RPMI8226 (cell line): ENCODE measurements at regions not wholly inside any gene's neighbourhood (a gene's known extent, or its start where the extent isn't known, plus 50 kb on each side); places are given as distances from the start of the nearest gene placed in this dataset.

Experiments used
- DNase-seq: peaks from one replicate; pipeline ENCODE4 v3.0.0-alpha.2; 2015

- no peak for DNase-seq
Observed at GRCh38 chr15:87345961-87346360, 910.6 kb downstream of the NTRK3 start.

DNA sequence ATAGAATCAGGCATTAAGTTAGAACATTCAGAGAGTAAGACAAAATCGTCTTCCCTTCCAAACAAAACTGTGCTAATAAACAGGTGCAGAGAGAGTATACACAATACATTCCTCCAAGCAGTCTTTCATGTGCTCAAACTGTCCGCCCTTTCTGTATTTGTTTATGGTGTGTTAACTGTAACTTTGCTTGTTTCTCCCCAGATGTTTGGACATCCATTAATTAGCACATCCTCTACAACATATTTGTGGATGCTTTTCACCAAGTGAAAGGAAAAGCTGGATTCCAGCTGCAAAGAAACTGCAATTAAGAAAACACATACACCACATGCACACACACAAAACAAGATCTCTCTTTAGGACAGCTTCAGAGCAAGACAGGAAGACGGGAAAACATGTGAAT, 912.6 kb downstream of the NTRK3 start:
- no peak for DNase-seq

DNA sequence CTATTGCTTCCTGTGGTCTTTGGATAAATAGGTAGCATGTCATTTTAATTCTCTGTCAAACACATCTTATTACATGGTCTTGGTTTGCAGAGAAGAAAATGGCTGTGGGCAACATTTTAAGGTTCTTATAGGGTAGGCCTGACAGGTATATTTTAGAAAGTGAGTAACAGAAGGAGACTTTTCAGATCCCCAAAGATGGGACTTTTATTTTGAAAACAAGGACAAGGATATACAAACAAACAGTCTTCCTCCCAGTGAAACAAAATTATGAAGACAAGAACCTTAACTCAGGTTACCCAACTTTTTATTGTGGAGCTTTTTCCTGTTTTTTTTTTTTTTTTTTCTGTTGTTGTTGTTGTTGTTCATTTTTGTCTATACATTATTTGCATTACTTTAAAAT, 916.2 kb downstream of the NTRK3 start:
- DNase-seq: no peak

- DNase-seq: no peak
Observed at GRCh38 chr15:87326269-87326668, 930.3 kb downstream of the NTRK3 start.

DNA sequence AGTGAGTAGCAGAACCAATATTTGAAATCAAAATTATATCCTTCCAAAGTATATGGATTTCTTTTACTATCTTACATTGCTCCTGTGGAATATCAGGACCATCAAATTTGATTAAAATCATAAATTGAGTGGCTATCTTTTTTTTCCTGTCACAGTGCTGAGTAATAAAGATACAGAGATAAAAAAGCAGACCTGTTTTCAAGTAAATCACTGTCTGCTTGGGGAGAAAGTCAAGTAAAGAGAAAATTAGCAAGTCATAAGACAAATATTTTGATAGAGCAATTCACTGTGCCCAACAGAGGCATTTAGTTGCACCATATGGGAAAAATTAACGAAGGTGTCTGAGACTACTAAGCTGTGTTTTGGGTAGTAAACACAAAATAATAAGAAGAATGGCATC, 933.7 kb downstream of the NTRK3 start:
- no peak for DNase-seq

- no peak for DNase-seq
Observed at GRCh38 chr15:87322265-87322664, 934.3 kb downstream of the NTRK3 start.

GRCh38 chr15:87317900-87318299, 938.6 kb downstream of the NTRK3 start:
- no peak for DNase-seq

GRCh38 chr15:87312221-87312620, 944.3 kb downstream of the NTRK3 start:
- no peak for DNase-seq

DNA sequence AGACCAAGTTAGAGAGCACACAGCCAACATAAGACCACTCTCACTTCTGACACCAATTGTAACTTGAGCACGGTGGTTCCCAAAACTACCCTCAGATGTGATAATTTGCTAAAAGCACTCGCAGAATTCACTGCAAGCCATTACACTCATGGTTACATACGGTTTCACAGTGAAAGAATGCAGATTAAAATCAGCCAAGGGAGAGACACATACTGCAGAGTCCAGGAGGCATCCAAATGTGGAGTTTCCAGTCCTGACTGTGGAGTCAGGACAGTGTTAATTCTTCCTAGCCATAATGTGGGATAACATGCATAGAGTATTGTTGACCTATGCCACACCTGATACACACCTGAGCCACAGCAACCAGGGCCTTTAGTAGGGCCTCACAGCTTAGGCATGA, 956.4 kb downstream of the NTRK3 start:
- no peak for DNase-seq

DNA sequence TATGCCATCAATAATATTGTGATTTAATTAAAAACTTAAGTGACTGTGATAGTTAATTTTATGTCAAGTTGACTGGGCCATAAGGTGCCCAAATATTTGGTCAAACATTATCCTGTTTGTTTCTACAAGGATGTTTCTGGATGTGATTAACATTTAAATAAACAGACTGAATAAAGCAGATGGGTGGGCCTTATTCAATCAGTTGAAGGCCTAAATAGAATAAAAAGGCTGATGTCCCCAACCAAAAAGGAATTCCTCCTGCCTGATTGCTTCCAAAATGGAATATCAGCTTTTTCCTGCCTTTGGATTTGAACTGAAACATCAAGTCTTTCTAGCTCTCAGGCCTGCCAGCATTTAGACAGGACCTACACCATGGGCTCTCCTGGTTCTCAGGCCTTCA, 961.7 kb downstream of the NTRK3 start:
- DNase-seq: no peak

DNA sequence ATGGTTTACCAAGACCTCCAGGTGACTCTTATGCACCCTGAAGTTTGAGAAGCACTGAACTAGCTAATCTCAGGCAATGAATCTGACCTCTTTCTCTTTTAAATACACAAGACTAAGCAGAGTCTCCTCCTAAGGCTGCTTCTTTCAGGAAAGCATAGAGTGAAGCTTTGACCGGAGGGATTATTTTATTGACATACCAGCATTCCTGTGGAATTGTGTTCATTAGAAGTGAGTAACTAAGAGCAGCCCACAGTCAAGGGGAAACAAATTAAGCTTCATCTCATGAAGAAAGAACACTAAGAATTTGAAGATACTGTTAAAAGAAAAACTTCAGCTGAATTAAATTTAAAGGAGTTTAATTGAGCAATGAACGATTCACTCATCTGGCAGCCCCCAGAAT, 963.5 kb downstream of the NTRK3 start:
- DNase-seq: no peak

- DNase-seq: no peak
Observed at GRCh38 chr15:87287156-87287555, 969.4 kb downstream of the NTRK3 start.

GRCh38 chr15:87269566-87269965, 987.0 kb downstream of the NTRK3 start:
- no peak for DNase-seq

DNA sequence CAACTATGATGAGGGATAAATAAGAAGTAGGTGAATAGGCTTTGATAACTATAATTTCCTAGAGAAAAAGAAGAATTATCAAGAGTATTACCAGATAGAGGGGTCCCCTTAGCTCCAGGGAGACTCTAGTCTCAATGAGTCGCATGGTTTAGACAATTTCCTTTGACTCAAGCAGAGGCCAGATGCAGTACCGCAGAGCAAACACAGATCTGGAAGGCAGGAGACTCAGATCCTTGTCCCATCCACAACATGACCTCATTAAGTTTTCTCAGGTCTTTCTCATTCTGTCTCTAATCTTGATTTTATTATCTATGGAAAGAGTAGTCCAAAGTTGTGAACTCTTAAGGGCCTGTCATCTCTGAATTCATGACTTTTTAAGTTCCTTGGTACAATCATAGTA, 987.9 kb downstream of the NTRK3 start:
- DNase-seq: no peak

DNA sequence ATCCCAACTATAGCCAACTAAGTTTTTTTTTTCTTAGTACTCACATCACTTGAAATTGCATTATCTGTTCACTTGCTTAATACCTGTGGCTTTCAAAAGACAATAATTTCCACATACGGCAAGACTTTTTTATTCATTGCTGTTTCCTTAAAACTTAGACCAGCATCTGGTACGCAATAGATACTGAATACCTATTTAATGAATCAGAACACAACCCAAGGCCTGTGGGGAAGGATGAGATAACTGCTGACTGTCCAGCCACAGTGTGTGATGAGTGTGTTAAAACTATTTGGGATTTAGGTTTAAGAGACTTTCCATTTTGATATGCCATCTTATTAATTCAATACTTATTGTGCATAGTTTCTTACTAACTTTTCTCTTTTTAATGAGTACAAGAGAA, 988.7 kb downstream of the NTRK3 start:
- no peak for DNase-seq

DNA sequence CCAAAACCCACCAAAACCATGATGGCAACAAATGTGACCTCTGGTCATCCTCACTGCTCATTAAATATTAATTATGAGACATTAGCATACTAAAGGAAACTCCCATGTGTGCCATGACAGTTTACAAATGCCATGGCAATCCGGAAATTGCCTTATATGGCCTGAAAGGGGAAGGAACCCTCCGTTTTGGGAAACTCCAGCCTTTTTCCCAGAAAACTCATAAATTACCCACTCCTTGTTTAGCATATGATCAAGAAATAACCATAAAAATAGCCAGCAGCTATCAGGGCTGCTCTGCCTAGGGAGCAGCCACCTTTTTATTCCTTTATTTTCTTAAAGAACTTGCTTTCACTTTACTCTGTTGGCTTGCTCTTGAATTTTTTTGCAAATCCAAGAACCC, 992.7 kb downstream of the NTRK3 start:
- DNase-seq: no peak

GRCh38 chr15:87263296-87263695, 993.2 kb downstream of the NTRK3 start:
- no peak for DNase-seq

GRCh38 chr15:87245592-87245991, 1010.9 kb downstream of the NTRK3 start:
- no peak for DNase-seq

DNA sequence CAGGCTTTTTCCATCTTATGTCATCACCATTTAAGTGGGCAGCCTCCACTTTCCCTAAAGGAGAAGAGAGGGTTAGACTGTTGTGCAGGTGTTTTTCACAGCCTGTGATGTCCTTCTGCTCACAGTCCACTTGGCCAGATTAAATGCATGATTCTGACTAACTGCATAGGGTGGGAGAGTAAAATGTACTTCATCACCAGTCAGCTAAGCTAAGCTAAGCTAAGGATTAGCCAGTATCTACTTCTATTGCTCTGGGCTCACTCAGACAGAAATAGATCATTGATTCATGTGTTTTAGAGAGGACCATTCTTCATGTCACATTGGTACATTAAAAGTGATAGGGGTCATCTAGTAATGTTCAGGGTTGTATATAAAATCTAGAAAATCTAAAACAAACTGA, 1013.1 kb downstream of the NTRK3 start:
- no peak for DNase-seq

GRCh38 chr15:87239582-87240230, 1016.8 kb downstream of the NTRK3 start:
- DNase-seq: no peak

- no peak for DNase-seq
Observed at GRCh38 chr15:87238451-87239068, 1018.0 kb downstream of the NTRK3 start.

- no peak for DNase-seq
Observed at GRCh38 chr15:87228460-87228859, 1028.1 kb downstream of the NTRK3 start.

DNA sequence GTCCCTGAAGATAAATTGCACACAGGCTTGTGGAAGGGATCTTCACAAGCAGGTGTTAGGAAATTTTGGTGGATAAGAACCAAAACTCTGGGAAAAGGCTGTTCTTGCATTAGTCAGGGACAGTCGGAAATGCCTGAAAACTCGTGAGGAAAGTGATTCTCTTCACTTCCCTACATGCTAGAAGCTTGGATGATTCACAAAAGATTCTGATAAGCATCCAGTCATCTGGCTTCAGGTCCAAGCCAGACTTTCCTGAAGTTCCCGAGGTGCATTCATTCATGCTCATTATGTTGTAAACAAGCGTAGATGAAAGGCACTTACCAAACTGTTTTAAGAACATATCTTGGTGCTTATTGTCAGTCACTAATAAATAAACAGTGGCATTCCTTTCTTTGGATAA, 1028.7 kb downstream of the NTRK3 start:
- no peak for DNase-seq

DNA sequence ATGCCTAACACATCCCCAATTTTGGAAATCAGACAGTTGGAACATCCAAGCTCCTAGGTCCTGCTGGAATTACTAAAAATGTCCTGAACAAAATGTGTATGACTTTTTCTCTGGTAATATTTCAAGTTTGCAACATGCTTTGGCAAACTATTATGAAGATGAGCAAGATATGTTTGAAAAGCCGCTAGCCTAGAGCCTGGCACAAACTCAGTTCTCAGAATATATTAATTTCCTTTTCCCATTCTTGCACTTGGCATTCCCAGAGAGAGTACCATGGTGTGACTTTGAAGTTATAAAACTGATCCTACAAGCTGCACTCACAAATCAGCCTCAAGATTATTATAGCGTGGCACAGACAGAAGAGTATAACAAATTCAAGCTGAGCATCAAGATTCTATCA, 1031.1 kb downstream of the NTRK3 start:
- no peak for DNase-seq

GRCh38 chr15:87224404-87224803, 1032.1 kb downstream of the NTRK3 start:
- DNase-seq: no peak
